Stimulated activated CD4-positive, alpha-beta T cell treated with anti-CD3 and anti-CD28 coated beads, Interleukin-4, amount 100 ng/mL, for 4 hours (primary cell): ENCODE measurements at regions not wholly inside any gene's neighbourhood (a gene's known extent, or its start where the extent isn't known, plus 50 kb on each side); places are given as distances from the start of the nearest gene placed in this dataset.
"Not testable (repeated sequence)": the region's sequence is repeated elsewhere in the genome, so short reads cannot be mapped to it uniquely, and the experiment has no call there.

Experiments used
- DNase-seq, 2 experiments: peaks; one replicate each; pipeline ENCODE4 v3.0.0-alpha.2; 2020

- no peak for DNase-seq
Measured at GRCh38 chr6:16901782-16902181, 140.5 kb upstream of the ATXN1 start.

- DNase-seq, result no peak
Measured at GRCh38 chr6:16901306-16901705, 140.0 kb upstream of the ATXN1 start.

- DNase-seq, result no peak
Measured at GRCh38 chr6:16898640-16899396, 137.6 kb upstream of the ATXN1 start.

GRCh38 chr6:16897669-16898068, 136.4 kb upstream of the ATXN1 start:
- no peak for DNase-seq

GRCh38 chr6:16894301-16894700, 133.0 kb upstream of the ATXN1 start:
- DNase-seq, result no peak

GRCh38 chr6:16891110-16891509, 129.8 kb upstream of the ATXN1 start:
- DNase-seq, result not testable (repeated sequence)

GRCh38 chr6:16885411-16886160, 124.3 kb upstream of the ATXN1 start:
- no peak for DNase-seq

GRCh38 chr6:16884526-16884925, 123.3 kb upstream of the ATXN1 start:
- DNase-seq, result no peak

- no peak for DNase-seq
Measured at GRCh38 chr6:16883414-16883813, 122.2 kb upstream of the ATXN1 start.

- DNase-seq, result no peak
Measured at GRCh38 chr6:16882230-16882629, 121.0 kb upstream of the ATXN1 start.

GRCh38 chr6:16876852-16877251, 115.6 kb upstream of the ATXN1 start:
- DNase-seq, result not testable (repeated sequence)

GRCh38 chr6:16876201-16876600, 114.9 kb upstream of the ATXN1 start:
- DNase-seq, result no peak

- DNase-seq, result no peak
Measured at GRCh38 chr6:16873698-16874097, 112.4 kb upstream of the ATXN1 start.

- DNase-seq, result no peak
Measured at GRCh38 chr6:16872543-16873235, 111.4 kb upstream of the ATXN1 start.

- DNase-seq, result no peak
Measured at GRCh38 chr6:16871047-16871446, 109.8 kb upstream of the ATXN1 start.

GRCh38 chr6:16868968-16869367, 107.7 kb upstream of the ATXN1 start:
- DNase-seq, result no peak

- no peak for DNase-seq
Measured at GRCh38 chr6:16857969-16858592, 96.8 kb upstream of the ATXN1 start.

GRCh38 chr6:16855460-16855859, 94.2 kb upstream of the ATXN1 start:
- DNase-seq, result no peak

- no peak for DNase-seq
Measured at GRCh38 chr6:16854986-16855385, 93.7 kb upstream of the ATXN1 start.

GRCh38 chr6:16852671-16853070, 91.4 kb upstream of the ATXN1 start:
- DNase-seq, result no peak

GRCh38 chr6:16851758-16852157, 90.5 kb upstream of the ATXN1 start:
- no peak for DNase-seq

GRCh38 chr6:16851044-16851540, 89.8 kb upstream of the ATXN1 start:
- DNase-seq, result no peak

GRCh38 chr6:16850681-16851026, 89.4 kb upstream of the ATXN1 start:
- no peak for DNase-seq
